ENCODE measurements at regions not wholly inside any gene's neighbourhood (a gene's known extent, or its start where the extent isn't known, plus 50 kb on each side); places are given as distances from the start of the nearest gene placed in this dataset.

- TF ChIP-seq EZH2 (IDR thresholded peaks at IDR 0.05; ENCODE audit: low read length) (no peak), CTCF (optimal IDR thresholded peaks at IDR 0.05 in 1 of 3, IDR thresholded peaks at IDR 0.05 in 1 of 3, conservative IDR thresholded peaks at IDR 0.05 in 1 of 3; ENCODE audit: extremely low read depth in 1 of 3, insufficient read depth in 2 of 3, low read length in 3 of 3) (no peak)
These were observed 1494.7 kb downstream of the SUCLG1 start for GRCh38 chr2:82964341-82964740.
